ENCODE measurements at regions not wholly inside any gene's neighbourhood (a gene's known extent, or its start where the extent isn't known, plus 50 kb on each side); places are given as distances from the start of the nearest gene placed in this dataset.

GRCh38 chr1:221078260-221078965 is 199.2 kb downstream of the HLX start:
- no peak for TF ChIP-seq POLR2A (IDR thresholded peaks at IDR 0.05)
- no peak for TF ChIP-seq CTCF (IDR thresholded peaks at IDR 0.05)

Data from Peyer's patch (tissue), 4 donors.